ENCODE measurements at regions not wholly inside any gene's neighbourhood (a gene's known extent, or its start where the extent isn't known, plus 50 kb on each side); places are given as distances from the start of the nearest gene placed in this dataset.

DNA sequence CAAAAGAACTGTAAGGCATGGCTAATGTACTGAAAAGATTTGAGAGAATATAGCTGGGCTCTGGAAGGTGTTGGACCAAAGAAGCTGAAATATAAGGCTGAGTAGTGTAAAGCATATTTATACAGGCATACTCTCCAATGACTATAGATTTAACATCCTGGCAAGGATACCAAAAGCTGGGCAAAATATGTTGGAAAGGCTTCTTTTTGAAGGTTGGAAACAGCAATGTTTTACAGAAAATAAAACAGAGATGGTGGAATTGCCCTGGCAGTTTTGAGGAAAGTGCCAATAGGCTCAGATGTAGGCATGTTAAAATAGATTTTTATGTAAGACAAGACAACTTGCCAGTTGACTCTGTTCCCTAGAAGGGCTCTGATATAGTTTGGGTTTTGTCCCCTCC lies 184.1 kb upstream of the SHISA6 start:
- no peaks in the 10 kb centered on the region for H3K27me3 ChIP-seq (ENCODE audit: control insufficient read depth, insufficient read depth, low read length)
- H2AFZ ChIP-seq (ENCODE audit: low read length), result no peak overlapping the region
- H3K4me3 ChIP-seq (replicated peaks in 1 of 4; ENCODE audit: control extremely low read depth in 1 of 4, insufficient read depth in 1 of 4, low read depth in 3 of 4, low read length in 4 of 4), result no peak overlapping the region
- H3K9me3 ChIP-seq (ENCODE audit: control insufficient read depth, insufficient read depth, low read depth, low read length), result no peaks in the 10 kb centered on the region
- no peak overlapping the region for H3K4me2 ChIP-seq (ENCODE audit: extremely low read depth, insufficient read depth, low read length)
- no peaks in the 10 kb centered on the region for H4K20me1 ChIP-seq (ENCODE audit: control insufficient read depth, extremely low read depth, insufficient read depth, low read length)
- DNase-seq (ENCODE audit: low read depth in 2 of 2), result no peak
- no peak overlapping the region for H3K9ac ChIP-seq (ENCODE audit: insufficient read depth, low read length)
- no peaks in the 10 kb centered on the region for H3K79me2 ChIP-seq (ENCODE audit: control insufficient read depth, insufficient read depth, low read length)
- TF ChIP-seq EZH2 (IDR thresholded peaks at IDR 0.05; ENCODE audit: low read length, missing control alignments), result no peak
- TF ChIP-seq, protein P1, sequence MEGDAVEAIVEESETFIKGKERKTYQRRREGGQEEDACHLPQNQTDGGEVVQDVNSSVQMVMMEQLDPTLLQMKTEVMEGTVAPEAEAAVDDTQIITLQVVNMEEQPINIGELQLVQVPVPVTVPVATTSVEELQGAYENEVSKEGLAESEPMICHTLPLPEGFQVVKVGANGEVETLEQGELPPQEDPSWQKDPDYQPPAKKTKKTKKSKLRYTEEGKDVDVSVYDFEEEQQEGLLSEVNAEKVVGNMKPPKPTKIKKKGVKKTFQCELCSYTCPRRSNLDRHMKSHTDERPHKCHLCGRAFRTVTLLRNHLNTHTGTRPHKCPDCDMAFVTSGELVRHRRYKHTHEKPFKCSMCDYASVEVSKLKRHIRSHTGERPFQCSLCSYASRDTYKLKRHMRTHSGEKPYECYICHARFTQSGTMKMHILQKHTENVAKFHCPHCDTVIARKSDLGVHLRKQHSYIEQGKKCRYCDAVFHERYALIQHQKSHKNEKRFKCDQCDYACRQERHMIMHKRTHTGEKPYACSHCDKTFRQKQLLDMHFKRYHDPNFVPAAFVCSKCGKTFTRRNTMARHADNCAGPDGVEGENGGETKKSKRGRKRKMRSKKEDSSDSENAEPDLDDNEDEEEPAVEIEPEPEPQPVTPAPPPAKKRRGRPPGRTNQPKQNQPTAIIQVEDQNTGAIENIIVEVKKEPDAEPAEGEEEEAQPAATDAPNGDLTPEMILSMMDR (conservative IDR thresholded peaks at IDR 0.05 in 1 of 2, IDR thresholded peaks at IDR 0.05 in 1 of 2; ENCODE audit: low read depth in 1 of 2, low read length in 2 of 2), result no peak
- H3K4me1 ChIP-seq (ENCODE audit: control insufficient read depth, extremely low read depth, insufficient read depth, low read length), result no peaks in the 10 kb centered on the region
- H3K27ac ChIP-seq (ENCODE audit: insufficient read depth, low read length), result no peak overlapping the region
- no peaks in the 10 kb centered on the region for H3K36me3 ChIP-seq (ENCODE audit: control insufficient read depth, insufficient read depth, low read length)

DNA sequence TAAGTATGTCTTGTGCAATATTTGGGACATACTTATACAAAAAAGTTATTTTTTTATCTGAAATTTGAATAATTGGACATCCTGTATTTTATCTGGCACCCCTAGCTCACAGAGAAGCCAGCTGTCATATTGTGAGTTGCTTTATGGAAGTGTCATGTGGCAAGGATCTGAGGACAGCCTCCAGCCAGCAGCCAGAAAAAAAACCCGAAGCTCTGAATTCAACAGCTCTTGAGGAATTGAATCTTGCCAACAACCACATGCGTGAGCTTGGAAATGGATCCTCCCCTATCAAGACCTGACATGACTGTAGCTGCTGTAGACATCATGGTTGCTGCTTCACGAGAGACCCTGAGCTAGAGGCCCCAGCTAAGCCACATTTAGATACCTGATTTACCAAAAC lies 187.2 kb upstream of the SHISA6 start:
- H3K4me1 ChIP-seq (ENCODE audit: control insufficient read depth, extremely low read depth, insufficient read depth, low read length), result no peaks in the 10 kb centered on the region
- no peaks in the 10 kb centered on the region for H3K9me3 ChIP-seq (ENCODE audit: control insufficient read depth, insufficient read depth, low read depth, low read length)
- no peak overlapping the region for H3K27ac ChIP-seq (ENCODE audit: insufficient read depth, low read length)
- no peak for DNase-seq (ENCODE audit: low read depth in 2 of 2)
- no peaks in the 10 kb centered on the region for H3K36me3 ChIP-seq (ENCODE audit: control insufficient read depth, insufficient read depth, low read length)
- H2AFZ ChIP-seq (ENCODE audit: low read length), result no peak overlapping the region
- no peaks in the 10 kb centered on the region for H3K79me2 ChIP-seq (ENCODE audit: control insufficient read depth, insufficient read depth, low read length)
- H3K9ac ChIP-seq (ENCODE audit: insufficient read depth, low read length), result no peak overlapping the region
- H4K20me1 ChIP-seq (ENCODE audit: control insufficient read depth, extremely low read depth, insufficient read depth, low read length), result no peaks in the 10 kb centered on the region
- no peaks in the 10 kb centered on the region for H3K27me3 ChIP-seq (ENCODE audit: control insufficient read depth, insufficient read depth, low read length)
- TF ChIP-seq, protein P1 (conservative IDR thresholded peaks at IDR 0.05 in 1 of 2, IDR thresholded peaks at IDR 0.05 in 1 of 2; ENCODE audit: low read depth in 1 of 2, low read length in 2 of 2), result no peak
- TF ChIP-seq EZH2 (IDR thresholded peaks at IDR 0.05; ENCODE audit: low read length, missing control alignments), result no peak
- H3K4me2 ChIP-seq (ENCODE audit: extremely low read depth, insufficient read depth, low read length), result no peak overlapping the region
- no peak overlapping the region for H3K4me3 ChIP-seq (replicated peaks in 1 of 4; ENCODE audit: control extremely low read depth in 1 of 4, insufficient read depth in 1 of 4, low read depth in 3 of 4, low read length in 4 of 4)

DNA sequence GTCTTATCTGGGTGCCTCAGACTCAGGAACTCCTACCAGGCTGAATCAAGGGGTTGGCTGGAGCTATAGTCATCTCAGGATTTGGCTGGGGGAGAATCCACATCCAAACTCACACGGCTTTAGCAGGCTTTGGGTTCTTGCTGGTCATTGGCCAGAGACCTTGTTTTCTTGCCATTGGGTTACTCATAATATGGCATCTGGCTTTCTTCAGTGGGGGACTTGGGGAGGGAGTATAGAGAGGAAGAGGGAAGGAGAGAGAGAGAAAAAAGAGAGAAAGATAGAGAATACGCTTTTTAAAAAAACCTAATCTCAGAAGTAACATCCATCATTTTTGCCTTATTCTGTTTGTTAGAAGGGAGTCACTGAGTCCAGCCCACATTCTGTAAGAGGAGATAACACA lies 191.5 kb upstream of the SHISA6 start:
- no peak overlapping the region for H3K27ac ChIP-seq (ENCODE audit: insufficient read depth, low read length)
- H3K27me3 ChIP-seq (ENCODE audit: control insufficient read depth, insufficient read depth, low read length), result no peaks in the 10 kb centered on the region
- DNase-seq (ENCODE audit: low read depth in 2 of 2), result no peak
- no peaks in the 10 kb centered on the region for H4K20me1 ChIP-seq (ENCODE audit: control insufficient read depth, extremely low read depth, insufficient read depth, low read length)
- no peak overlapping the region for H2AFZ ChIP-seq (ENCODE audit: low read length)
- no peak overlapping the region for H3K4me2 ChIP-seq (ENCODE audit: extremely low read depth, insufficient read depth, low read length)
- no peaks in the 10 kb centered on the region for H3K9me3 ChIP-seq (ENCODE audit: control insufficient read depth, insufficient read depth, low read depth, low read length)
- no peaks in the 10 kb centered on the region for H3K79me2 ChIP-seq (ENCODE audit: control insufficient read depth, insufficient read depth, low read length)
- H3K4me1 ChIP-seq (ENCODE audit: control insufficient read depth, extremely low read depth, insufficient read depth, low read length), result no peaks in the 10 kb centered on the region
- H3K9ac ChIP-seq (ENCODE audit: insufficient read depth, low read length), result no peak overlapping the region
- no peak for TF ChIP-seq EZH2 (IDR thresholded peaks at IDR 0.05; ENCODE audit: low read length, missing control alignments)
- TF ChIP-seq, protein P1 (conservative IDR thresholded peaks at IDR 0.05 in 1 of 2, IDR thresholded peaks at IDR 0.05 in 1 of 2; ENCODE audit: low read depth in 1 of 2, low read length in 2 of 2), result no peak
- H3K4me3 ChIP-seq (replicated peaks in 1 of 4; ENCODE audit: control extremely low read depth in 1 of 4, insufficient read depth in 1 of 4, low read depth in 3 of 4, low read length in 4 of 4), result no peak overlapping the region
- H3K36me3 ChIP-seq (ENCODE audit: control insufficient read depth, insufficient read depth, low read length), result no peaks in the 10 kb centered on the region
